ENCODE measurements at regions not wholly inside any gene's neighbourhood (a gene's known extent, or its start where the extent isn't known, plus 50 kb on each side); places are given as distances from the start of the nearest gene placed in this dataset.

DNA sequence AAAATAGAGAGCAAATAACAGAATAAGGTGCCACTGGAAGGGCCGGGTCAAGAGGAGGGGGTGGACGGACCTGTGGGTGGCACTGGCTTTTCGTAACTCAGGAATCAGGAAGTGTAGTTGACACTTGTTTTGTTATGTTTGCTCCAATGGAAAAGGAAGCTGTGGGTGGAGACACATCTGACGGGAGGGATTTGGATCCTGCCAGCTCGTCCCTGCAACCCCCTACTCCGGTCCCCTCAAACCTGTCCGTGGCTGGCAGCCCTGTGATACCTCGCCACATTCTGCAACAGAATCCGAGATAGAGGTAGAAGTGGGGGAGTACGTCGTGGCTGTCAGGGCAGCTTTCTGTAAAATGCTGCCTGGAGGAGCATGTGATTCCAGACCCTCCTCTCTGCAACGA, 104.2 kb upstream of the IER5L start:
- no peak for TF ChIP-seq ZNF239 (tag by site-specific recombination; IDR thresholded peaks at IDR 0.05)
- TF ChIP-seq, protein P1, sequence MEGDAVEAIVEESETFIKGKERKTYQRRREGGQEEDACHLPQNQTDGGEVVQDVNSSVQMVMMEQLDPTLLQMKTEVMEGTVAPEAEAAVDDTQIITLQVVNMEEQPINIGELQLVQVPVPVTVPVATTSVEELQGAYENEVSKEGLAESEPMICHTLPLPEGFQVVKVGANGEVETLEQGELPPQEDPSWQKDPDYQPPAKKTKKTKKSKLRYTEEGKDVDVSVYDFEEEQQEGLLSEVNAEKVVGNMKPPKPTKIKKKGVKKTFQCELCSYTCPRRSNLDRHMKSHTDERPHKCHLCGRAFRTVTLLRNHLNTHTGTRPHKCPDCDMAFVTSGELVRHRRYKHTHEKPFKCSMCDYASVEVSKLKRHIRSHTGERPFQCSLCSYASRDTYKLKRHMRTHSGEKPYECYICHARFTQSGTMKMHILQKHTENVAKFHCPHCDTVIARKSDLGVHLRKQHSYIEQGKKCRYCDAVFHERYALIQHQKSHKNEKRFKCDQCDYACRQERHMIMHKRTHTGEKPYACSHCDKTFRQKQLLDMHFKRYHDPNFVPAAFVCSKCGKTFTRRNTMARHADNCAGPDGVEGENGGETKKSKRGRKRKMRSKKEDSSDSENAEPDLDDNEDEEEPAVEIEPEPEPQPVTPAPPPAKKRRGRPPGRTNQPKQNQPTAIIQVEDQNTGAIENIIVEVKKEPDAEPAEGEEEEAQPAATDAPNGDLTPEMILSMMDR (tag by site-specific recombination; IDR thresholded peaks at IDR 0.05): no peak
- TF ChIP-seq ZXDB (tag by site-specific recombination; IDR thresholded peaks at IDR 0.05): no peak
- TF ChIP-seq ZFP41 (tag by site-specific recombination; IDR thresholded peaks at IDR 0.05; ENCODE audit: borderline replicate concordance): no peak
- no peak for TF ChIP-seq ZNF623 (tag by site-specific recombination; IDR thresholded peaks at IDR 0.05)
- TF ChIP-seq, protein P2, sequence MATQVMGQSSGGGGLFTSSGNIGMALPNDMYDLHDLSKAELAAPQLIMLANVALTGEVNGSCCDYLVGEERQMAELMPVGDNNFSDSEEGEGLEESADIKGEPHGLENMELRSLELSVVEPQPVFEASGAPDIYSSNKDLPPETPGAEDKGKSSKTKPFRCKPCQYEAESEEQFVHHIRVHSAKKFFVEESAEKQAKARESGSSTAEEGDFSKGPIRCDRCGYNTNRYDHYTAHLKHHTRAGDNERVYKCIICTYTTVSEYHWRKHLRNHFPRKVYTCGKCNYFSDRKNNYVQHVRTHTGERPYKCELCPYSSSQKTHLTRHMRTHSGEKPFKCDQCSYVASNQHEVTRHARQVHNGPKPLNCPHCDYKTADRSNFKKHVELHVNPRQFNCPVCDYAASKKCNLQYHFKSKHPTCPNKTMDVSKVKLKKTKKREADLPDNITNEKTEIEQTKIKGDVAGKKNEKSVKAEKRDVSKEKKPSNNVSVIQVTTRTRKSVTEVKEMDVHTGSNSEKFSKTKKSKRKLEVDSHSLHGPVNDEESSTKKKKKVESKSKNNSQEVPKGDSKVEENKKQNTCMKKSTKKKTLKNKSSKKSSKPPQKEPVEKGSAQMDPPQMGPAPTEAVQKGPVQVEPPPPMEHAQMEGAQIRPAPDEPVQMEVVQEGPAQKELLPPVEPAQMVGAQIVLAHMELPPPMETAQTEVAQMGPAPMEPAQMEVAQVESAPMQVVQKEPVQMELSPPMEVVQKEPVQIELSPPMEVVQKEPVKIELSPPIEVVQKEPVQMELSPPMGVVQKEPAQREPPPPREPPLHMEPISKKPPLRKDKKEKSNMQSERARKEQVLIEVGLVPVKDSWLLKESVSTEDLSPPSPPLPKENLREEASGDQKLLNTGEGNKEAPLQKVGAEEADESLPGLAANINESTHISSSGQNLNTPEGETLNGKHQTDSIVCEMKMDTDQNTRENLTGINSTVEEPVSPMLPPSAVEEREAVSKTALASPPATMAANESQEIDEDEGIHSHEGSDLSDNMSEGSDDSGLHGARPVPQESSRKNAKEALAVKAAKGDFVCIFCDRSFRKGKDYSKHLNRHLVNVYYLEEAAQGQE (tag by site-specific recombination; IDR thresholded peaks at IDR 0.05): no peak
- TF ChIP-seq YY1 (tag by site-specific recombination; IDR thresholded peaks at IDR 0.05): no peak
